Kidney (tissue), 13 donors: ENCODE measurements at regions not wholly inside any gene's neighbourhood (a gene's known extent, or its start where the extent isn't known, plus 50 kb on each side); places are given as distances from the start of the nearest gene placed in this dataset.

ENCODE experiments used
- DNase-seq, 5 donors: peaks; one replicate each; pipeline ENCODE4 v3.0.0-alpha.2; 2013 to 2020
- FAIRE-seq: peaks from 2 replicates; lab custom pipeline; 2012; peaks lifted over from hg19 to GRCh38; lab: Jason Lieb, UNC
- H3K27ac ChIP-seq, 2 donors: one replicate each; pipeline ENCODE4 v1.7.0; 2013; ENCODE audit warnings: low read depth in 2 of 2, low read length in 2 of 2, inconsistent platforms in 1 of 2
- H3K27me3 ChIP-seq: one replicate; pipeline ENCODE4 v1.7.1; 2013; ENCODE audit warnings: low read length, inconsistent platforms; ENCODE audit not compliant: control insufficient read depth, insufficient read depth
- H3K36me3 ChIP-seq, 3 donors: one replicate each; pipeline versions ENCODE4 v1.7.0 to v1.7.1; 2013; ENCODE audit warnings: low read length in 3 of 3, control low read depth in 1 of 3, inconsistent platforms in 1 of 3; ENCODE audit not compliant: insufficient read depth in 3 of 3, control insufficient read depth in 2 of 3
- H3K4me1 ChIP-seq, 3 donors: one replicate each; pipeline versions ENCODE4 v1.7.0 to v1.7.1; 2013; ENCODE audit warnings: low read length in 3 of 3, inconsistent platforms in 1 of 3, low read depth in 1 of 3; ENCODE audit not compliant: control insufficient read depth in 2 of 3, insufficient read depth in 2 of 3
- H3K4me3 ChIP-seq, 3 donors: one replicate each; pipeline versions ENCODE4 v1.7.0 to v1.8.1; 2013; ENCODE audit warnings: low read length in 3 of 3, control low read depth in 1 of 3, inconsistent platforms in 1 of 3
- H3K9ac ChIP-seq, 3 donors: one replicate each; pipeline versions ENCODE4 v1.7.0 to v1.7.1; 2013; ENCODE audit warnings: low read length in 3 of 3, control low read depth in 1 of 3, inconsistent platforms in 1 of 3
- H3K9me3 ChIP-seq, 3 donors: one replicate each; pipeline versions ENCODE4 v1.7.0 to v1.7.1; 2013; ENCODE audit warnings: low read length in 3 of 3, control low read depth in 1 of 3, inconsistent platforms in 1 of 3; ENCODE audit not compliant: control insufficient read depth in 2 of 3, insufficient read depth in 1 of 3
- intact Hi-C: fragments of 100-400 bp; cut with DNase I; formaldehyde crosslinking; loops from one replicate; pipeline ENCODE4 v1.11.1; 2022
- TF ChIP-seq, protein P1 (sequence below): IDR thresholded peaks from 3 replicates; pipeline ENCODE4 v1.5.1; 2012; ENCODE audit warnings: mild to moderate bottlenecking, moderate library complexity, borderline replicate concordance; ENCODE audit not compliant: insufficient read depth; ENCODE audit errors: extremely low read depth
- donor health status: control.
- donor health status: control.
- donor health status: control.
- donor health status: control.
- donor health status: control.
- donor health status: DM: yes; HTN: yes; CAD: no.
- donor health status: Normal renal cell carcinoma (clear cell type).

DNA sequence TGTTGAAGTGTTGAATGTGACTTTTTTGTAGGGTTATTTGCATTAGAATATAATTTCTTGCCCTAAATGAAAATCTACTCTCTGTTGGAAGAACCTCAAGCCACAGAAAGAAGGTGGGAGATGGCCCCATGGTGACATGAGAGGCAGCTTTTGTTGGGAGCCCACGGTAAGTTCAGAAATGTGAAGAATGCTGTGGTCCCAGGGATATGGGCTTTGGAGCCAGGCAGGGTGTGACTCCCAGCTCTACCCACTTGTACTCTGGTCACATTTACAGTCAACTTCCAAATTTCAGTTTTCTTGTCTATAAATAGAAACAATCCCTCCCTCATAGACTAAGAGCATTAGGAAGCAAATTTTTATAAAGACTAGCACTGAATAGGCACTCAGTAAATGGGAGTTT is 177.8 kb downstream of the RAB28 start:
- H3K27me3 ChIP-seq, result no peaks in the 10 kb centered on the region
- no peak for DNase-seq
- no peaks in the 10 kb centered on the region for H3K4me1 ChIP-seq
- TF ChIP-seq, protein P1, sequence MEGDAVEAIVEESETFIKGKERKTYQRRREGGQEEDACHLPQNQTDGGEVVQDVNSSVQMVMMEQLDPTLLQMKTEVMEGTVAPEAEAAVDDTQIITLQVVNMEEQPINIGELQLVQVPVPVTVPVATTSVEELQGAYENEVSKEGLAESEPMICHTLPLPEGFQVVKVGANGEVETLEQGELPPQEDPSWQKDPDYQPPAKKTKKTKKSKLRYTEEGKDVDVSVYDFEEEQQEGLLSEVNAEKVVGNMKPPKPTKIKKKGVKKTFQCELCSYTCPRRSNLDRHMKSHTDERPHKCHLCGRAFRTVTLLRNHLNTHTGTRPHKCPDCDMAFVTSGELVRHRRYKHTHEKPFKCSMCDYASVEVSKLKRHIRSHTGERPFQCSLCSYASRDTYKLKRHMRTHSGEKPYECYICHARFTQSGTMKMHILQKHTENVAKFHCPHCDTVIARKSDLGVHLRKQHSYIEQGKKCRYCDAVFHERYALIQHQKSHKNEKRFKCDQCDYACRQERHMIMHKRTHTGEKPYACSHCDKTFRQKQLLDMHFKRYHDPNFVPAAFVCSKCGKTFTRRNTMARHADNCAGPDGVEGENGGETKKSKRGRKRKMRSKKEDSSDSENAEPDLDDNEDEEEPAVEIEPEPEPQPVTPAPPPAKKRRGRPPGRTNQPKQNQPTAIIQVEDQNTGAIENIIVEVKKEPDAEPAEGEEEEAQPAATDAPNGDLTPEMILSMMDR, result no peak
- H3K9me3 ChIP-seq, result no peaks in the 10 kb centered on the region
- H3K36me3 ChIP-seq, result no peaks in the 10 kb centered on the region
- intact Hi-C loops, result no loop called here
- H3K27ac ChIP-seq, result no peak overlapping the region
- H3K4me3 ChIP-seq, result no peak overlapping the region
- H3K9ac ChIP-seq, result no peak overlapping the region
- no peak for FAIRE-seq

DNA sequence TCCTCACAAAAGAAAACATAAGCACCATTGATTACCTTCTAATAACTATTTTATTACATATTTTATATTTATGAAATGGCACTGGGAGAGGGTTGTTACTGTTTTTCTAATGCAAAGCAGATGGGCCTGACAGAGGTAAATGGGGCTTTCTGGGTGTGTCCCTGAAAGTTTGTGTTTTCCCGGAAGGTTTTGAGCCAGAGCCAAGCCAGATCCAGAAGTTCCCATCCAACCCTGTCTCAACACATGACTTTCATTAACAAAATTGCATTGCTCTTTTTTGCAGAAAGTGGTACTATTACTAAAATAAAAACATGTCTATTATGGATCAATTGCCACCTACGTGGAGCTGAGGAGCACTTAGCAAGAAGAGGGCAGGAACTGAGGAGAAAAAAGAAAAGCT is 181.3 kb downstream of the RAB28 start:
- TF ChIP-seq, protein P1, result no peak
- no peak for FAIRE-seq
- DNase-seq, result no peak
- Histone ChIP-seq H3K9me3 (no peaks in the 10 kb centered on the region), H3K36me3 (no peaks in the 10 kb centered on the region), H3K27me3 (no peaks in the 10 kb centered on the region), H3K4me3 (no peak overlapping the region), H3K9ac (no peak overlapping the region), H3K4me1 (no peaks in the 10 kb centered on the region), H3K27ac (no peak overlapping the region)
- intact Hi-C loops, result no loop called here

DNA sequence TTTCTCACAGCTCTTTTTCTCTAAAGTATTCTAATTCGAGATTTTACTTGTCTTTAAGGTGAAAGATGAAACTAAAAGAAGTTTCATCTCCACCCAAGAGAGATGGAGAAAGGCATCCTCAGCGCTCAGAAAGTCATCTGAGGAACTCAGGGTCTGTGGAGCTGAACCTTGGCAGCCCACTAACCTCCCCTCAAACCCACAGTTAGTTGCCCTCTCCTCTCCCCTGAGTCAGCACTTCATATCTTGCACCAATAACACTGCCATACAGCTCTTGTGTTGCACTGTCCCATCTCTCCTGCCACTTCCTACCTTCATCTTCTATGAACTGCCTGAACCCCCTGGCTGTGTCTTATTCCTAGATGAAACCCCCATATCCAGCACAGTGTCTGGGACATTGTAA is 184.8 kb downstream of the RAB28 start:
- intact Hi-C loops, result no loop called here
- H3K4me1 ChIP-seq, result peaks cover 0 to 2% (median 0%) of the 10 kb centered on the region in 3 donors
- no peaks in the 10 kb centered on the region for H3K27me3 ChIP-seq
- DNase-seq, result no peak
- H3K27ac ChIP-seq, result no peak overlapping the region
- no peaks in the 10 kb centered on the region for H3K36me3 ChIP-seq
- FAIRE-seq, result no peak
- H3K4me3 ChIP-seq, result no peak overlapping the region
- no peak overlapping the region for H3K9ac ChIP-seq
- peaks cover 0 to 9% (median 5%) of the 10 kb centered on the region in 3 donors for H3K9me3 ChIP-seq
- TF ChIP-seq, protein P1, result no peak

DNA sequence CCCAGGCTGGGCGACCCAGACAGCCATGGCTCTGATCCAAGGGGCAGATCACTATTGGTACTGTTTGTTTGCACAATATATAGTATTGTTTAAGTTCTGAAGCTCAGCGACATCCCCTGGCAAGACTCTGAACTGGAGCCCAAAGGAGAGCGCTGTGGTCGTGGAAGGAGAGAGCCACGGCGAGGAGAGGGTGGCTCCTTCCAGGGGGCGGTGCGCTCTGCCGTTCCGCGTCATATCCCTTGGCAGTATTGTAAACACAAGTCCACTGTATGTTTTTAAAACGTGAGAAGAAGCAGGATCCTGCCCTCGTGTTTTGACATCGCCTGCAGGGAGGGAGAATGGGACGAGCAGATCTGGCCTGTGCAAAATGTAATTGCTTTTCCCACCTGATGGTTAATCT is 185.5 kb downstream of the RAB28 start:
- peak in 4 of 5 donors; percentile 64 to 75 (median 68) for DNase-seq
- TF ChIP-seq, protein P1, result peak; percentile 4
- FAIRE-seq, result no peak
- no peak overlapping the region for H3K9ac ChIP-seq
- peaks cover 0 to 9% (median 5%) of the 10 kb centered on the region in 3 donors for H3K9me3 ChIP-seq
- peaks cover 0 to 2% (median 0%) of the 10 kb centered on the region in 3 donors for H3K4me1 ChIP-seq
- peak overlapping the region; percentile 0 to 47 (median 9) for H3K4me3 ChIP-seq
- no peaks in the 10 kb centered on the region for H3K27me3 ChIP-seq
- intact Hi-C loops, result no loop called here
- no peak overlapping the region for H3K27ac ChIP-seq
- no peaks in the 10 kb centered on the region for H3K36me3 ChIP-seq
